ENCODE measurements at regions not wholly inside any gene's neighbourhood (a gene's known extent, or its start where the extent isn't known, plus 50 kb on each side); places are given as distances from the start of the nearest gene placed in this dataset.

- TF ChIP-seq CTCF (conservative IDR thresholded peaks at IDR 0.05; ENCODE audit: low read depth, low read length): no peak
- no peak overlapping the region for H3K4me3 ChIP-seq (ENCODE audit: low read depth, low read length)
- DNase-seq (ENCODE audit: low read depth): no peak
These were observed 552.5 kb downstream of the DSC3 start for GRCh38 chr18:30489890-30490643.

DNA sequence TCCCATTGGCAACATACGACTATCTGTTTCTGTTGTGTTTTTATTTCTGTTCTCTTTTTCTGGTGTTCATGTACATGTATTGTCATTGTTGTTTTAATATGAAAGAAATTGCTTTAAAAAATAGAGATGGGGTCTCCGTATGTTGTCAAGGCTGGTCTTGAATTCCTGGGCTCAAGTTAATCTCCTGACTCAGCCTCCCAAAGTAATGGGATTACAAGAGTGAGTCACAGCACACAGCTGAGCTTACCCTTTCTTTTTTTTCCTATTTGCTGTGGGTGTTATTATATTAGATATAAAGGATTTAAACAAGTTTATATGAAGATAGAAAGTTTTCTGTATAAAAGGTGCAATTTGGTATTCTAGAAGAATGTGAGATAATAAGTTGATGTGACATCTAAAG lies 554.6 kb downstream of the DSC3 start:
- no peak for TF ChIP-seq CTCF (conservative IDR thresholded peaks at IDR 0.05; ENCODE audit: low read depth, low read length)
- no peak for DNase-seq (ENCODE audit: low read depth)
- H3K4me3 ChIP-seq (ENCODE audit: low read depth, low read length): no peak overlapping the region

DNA sequence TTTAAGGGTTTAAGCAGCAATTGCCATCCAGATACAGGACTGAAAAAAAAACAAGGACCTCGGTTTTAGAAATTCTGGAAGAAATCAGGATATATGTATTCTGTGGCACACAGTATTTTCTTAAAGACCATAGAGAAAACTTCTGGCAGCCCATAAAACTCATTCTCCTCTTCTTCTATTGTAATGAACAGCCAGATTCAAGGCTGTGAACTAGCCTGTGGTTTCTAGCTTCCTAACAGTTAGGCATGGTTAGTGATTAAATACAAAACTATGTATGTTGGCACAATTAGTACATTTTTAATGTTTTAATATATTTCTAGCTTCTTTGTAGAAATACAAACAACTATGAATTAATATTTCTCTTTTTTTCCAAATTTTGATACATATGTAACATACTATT lies 555.7 kb downstream of the DSC3 start:
- no peak for DNase-seq (ENCODE audit: low read depth)
- H3K4me3 ChIP-seq (ENCODE audit: low read depth, low read length): no peak overlapping the region
- TF ChIP-seq CTCF (conservative IDR thresholded peaks at IDR 0.05; ENCODE audit: low read depth, low read length): no peak

- H3K4me3 ChIP-seq (ENCODE audit: low read depth, low read length): no peak overlapping the region
- DNase-seq (ENCODE audit: low read depth): no peak
- TF ChIP-seq CTCF (conservative IDR thresholded peaks at IDR 0.05; ENCODE audit: low read depth, low read length): no peak
These were observed 557.5 kb downstream of the DSC3 start for GRCh38 chr18:30485078-30485477.

- no peak for DNase-seq (ENCODE audit: low read depth)
- no peak for TF ChIP-seq CTCF (conservative IDR thresholded peaks at IDR 0.05; ENCODE audit: low read depth, low read length)
- H3K4me3 ChIP-seq (ENCODE audit: low read depth, low read length): no peak overlapping the region
These were observed 560.7 kb downstream of the DSC3 start for GRCh38 chr18:30481871-30482270.

GRCh38 chr18:30469091-30469490 lies 573.5 kb downstream of the DSC3 start:
- no peak overlapping the region for H3K4me3 ChIP-seq (ENCODE audit: low read depth, low read length)
- TF ChIP-seq CTCF (conservative IDR thresholded peaks at IDR 0.05; ENCODE audit: low read depth, low read length): no peak
- no peak for DNase-seq (ENCODE audit: low read depth)

GRCh38 chr18:30465096-30465495 lies 577.4 kb downstream of the DSC3 start:
- TF ChIP-seq CTCF (conservative IDR thresholded peaks at IDR 0.05; ENCODE audit: low read depth, low read length): no peak
- no peak for DNase-seq (ENCODE audit: low read depth)
- no peak overlapping the region for H3K4me3 ChIP-seq (ENCODE audit: low read depth, low read length)
